A549 (cell line): ENCODE measurements at regions not wholly inside any gene's neighbourhood (a gene's known extent, or its start where the extent isn't known, plus 50 kb on each side); places are given as distances from the start of the nearest gene placed in this dataset.

ENCODE experiments used
- ATAC-seq, 2 experiments: fragments of 200-7000 bp in 1 of 2; fragments of >200 bp in 1 of 2; cut with Nextera tagmentation in 1 of 2; cut with Tn5 transposase in 1 of 2; 3 replicates each; pipeline versions ENCODE4 v1.8.0 to v1.9.1; 2018 to 2020; ENCODE audit warnings: mild to moderate bottlenecking in 1 of 2, moderate library complexity in 1 of 2
- CTCF ChIA-PET: fragments of 300-600 bp; sonication (Branson Sonifier 250); formaldehyde crosslinking; extraction: SDS; loops from one replicate; lab custom pipeline; 2021; ENCODE audit warnings: antibody characterized with exemption, inconsistent platforms; lab: Yijun Ruan, JAX
- POLR2A ChIA-PET: fragments of 350-600 bp; formaldehyde crosslinking; extraction: SDS; loops from one replicate; lab custom pipeline; 2021; ENCODE audit warnings: antibody characterized with exemption, inconsistent platforms; lab: Yijun Ruan, JAX
- DNase-seq, 2 experiments: peaks; one replicate each; pipeline versions ENCODE4 v3.0.0 to v3.0.0-alpha.2; 2011 to 2016; ENCODE audit warnings: low read depth in 1 of 2, low spot score in 1 of 2
- FAIRE-seq: peaks from 2 replicates; lab custom pipeline; 2011; peaks lifted over from hg19 to GRCh38; lab: Jason Lieb, UNC
- H3K27ac ChIP-seq, 2 experiments: fragments of >200 bp; sonication (Bioruptor Twin); formaldehyde crosslinking; 3 replicates each; pipeline ENCODE4 v1.5.1; 2016 to 2017
- H3K4me1 ChIP-seq: fragments of >200 bp; sonication (Bioruptor Twin); formaldehyde crosslinking; 3 replicates; pipeline ENCODE4 v1.6.1; 2016
- H3K4me2 ChIP-seq: fragments of >200 bp; sonication (Bioruptor Twin); formaldehyde crosslinking; 3 replicates; pipeline ENCODE4 v1.6.1; 2016
- H3K4me3 ChIP-seq: fragments of >200 bp; sonication (Bioruptor Twin); formaldehyde crosslinking; 3 replicates; pipeline ENCODE4 v1.5.1; 2016
- H3K9me3 ChIP-seq: fragments of >200 bp; sonication (Bioruptor Twin); formaldehyde crosslinking; 3 replicates; pipeline ENCODE4 v1.6.1; 2016
- BHLHE40 ChIP-seq: IDR thresholded peaks from 2 replicates; pipeline ENCODE4 v1.6.1; 2012; ENCODE audit warnings: low read depth, low read length, inconsistent platforms
- CBX2 ChIP-seq: fragments of 200-600 bp; sonication (generic); IDR thresholded peaks from 2 replicates; pipeline ENCODE4 v1.6.1; 2016; ENCODE audit warnings: low read depth, mild to moderate bottlenecking, borderline replicate concordance
- CHD4 ChIP-seq: fragments of 200-600 bp; sonication (generic); IDR thresholded peaks from 2 replicates; pipeline ENCODE4 v1.6.1; 2016; ENCODE audit warnings: antibody characterized with exemption, mild to moderate bottlenecking, borderline replicate concordance
- E2F6 ChIP-seq: IDR thresholded peaks from 2 replicates; pipeline ENCODE4 v1.6.1; 2012; ENCODE audit warnings: low read depth, borderline replicate concordance
- EHF ChIP-seq: fragments of 250-450 bp; sonication (Bioruptor Pico); IDR thresholded peaks from 2 replicates; pipeline ENCODE4 v1.5.0; 2020; ENCODE audit warnings: mild to moderate bottlenecking
- EHMT2 ChIP-seq: fragments of 200-600 bp; sonication (generic); IDR thresholded peaks from 2 replicates; pipeline ENCODE4 v1.6.1; 2016; ENCODE audit warnings: antibody characterized with exemption, low read depth, mild to moderate bottlenecking, moderate library complexity
- EP300 ChIP-seq, 2 experiments: fragments of >200 bp; sonication (Bioruptor Twin); formaldehyde crosslinking; IDR thresholded peaks; 2 replicates in 1 of 2; 3 replicates in 1 of 2; pipeline ENCODE4 v1.6.1; 2016 to 2017
- FOSB ChIP-seq: fragments of 250-450 bp; sonication (Bioruptor Pico); IDR thresholded peaks from 2 replicates; pipeline ENCODE4 v1.5.0; 2020; ENCODE audit warnings: mild to moderate bottlenecking, moderate library complexity
- FOXS1 ChIP-seq: fragments of 250-450 bp; sonication (Bioruptor Pico); IDR thresholded peaks from 2 replicates; pipeline ENCODE4 v1.5.0; 2020; ENCODE audit warnings: mild to moderate bottlenecking, moderate library complexity
- HEYL ChIP-seq: fragments of 250-450 bp; sonication (Bioruptor Pico); IDR thresholded peaks from 2 replicates; pipeline ENCODE4 v1.8.0; 2021; ENCODE audit warnings: mild to moderate bottlenecking, moderate library complexity
- HMGXB4 ChIP-seq: fragments of 250-450 bp; sonication (Bioruptor Pico); IDR thresholded peaks from 2 replicates; pipeline ENCODE4 v1.5.0; 2021; ENCODE audit warnings: mild to moderate bottlenecking, moderate library complexity, borderline replicate concordance
- JUNB ChIP-seq: fragments of >200 bp; sonication (Bioruptor Twin); formaldehyde crosslinking; IDR thresholded peaks from 2 replicates; pipeline ENCODE4 v1.6.1; 2016
- MAFK ChIP-seq: fragments of 450-650 bp; IDR thresholded peaks from 2 replicates; pipeline ENCODE4 v1.6.1; 2014; ENCODE audit not compliant: partially characterized antibody
- MAZ ChIP-seq: fragments of 150-350 bp; IDR thresholded peaks from 2 replicates; pipeline ENCODE4 v1.6.1; 2014; ENCODE audit warnings: antibody characterized with exemption, low read depth, low read length, borderline replicate concordance
- MYC ChIP-seq: IDR thresholded peaks from 2 replicates; pipeline ENCODE4 v1.6.1; 2012; ENCODE audit warnings: mild to moderate bottlenecking, inconsistent platforms, low read length, improper control_type of control experiment, borderline replicate concordance
- NFE2L2 ChIP-seq: fragments of 150-350 bp; conservative IDR thresholded peaks from 2 replicates; pipeline ENCODE4 v1.6.1; 2014; ENCODE audit warnings: low read length
- NR3C1 ChIP-seq: fragments of >200 bp; sonication (Bioruptor Twin); formaldehyde crosslinking; IDR thresholded peaks from 3 replicates; pipeline ENCODE4 v1.6.1; 2017
- PHF8 ChIP-seq: fragments of 200-600 bp; sonication (generic); IDR thresholded peaks from 2 replicates; pipeline ENCODE4 v1.6.1; 2016; ENCODE audit warnings: low read depth, mild to moderate bottlenecking, antibody characterized with exemption, moderate library complexity, borderline replicate concordance
- POLR2A ChIP-seq: IDR thresholded peaks from 2 replicates; pipeline ENCODE4 v1.6.1; 2012; ENCODE audit warnings: mild to moderate bottlenecking, low read length
- RAD21 ChIP-seq, 2 experiments: fragments of >200 bp in 1 of 2; sonication (Bioruptor Twin) in 1 of 2; formaldehyde crosslinking in 1 of 2; IDR thresholded peaks in 1 of 2; conservative IDR thresholded peaks in 1 of 2; 2 replicates in 1 of 2; 3 replicates in 1 of 2; pipeline ENCODE4 v1.6.1; 2012 to 2018; ENCODE audit warnings: inconsistent platforms in 1 of 2
- RCOR1 ChIP-seq: fragments of 150-350 bp; IDR thresholded peaks from 2 replicates; pipeline ENCODE4 v1.6.1; 2014; ENCODE audit warnings: antibody characterized with exemption, low read length, low read depth
- SMC3 ChIP-seq: fragments of >200 bp; sonication (Bioruptor Twin); formaldehyde crosslinking; IDR thresholded peaks from 3 replicates; pipeline ENCODE4 v1.6.1; 2018; ENCODE audit warnings: inconsistent platforms
- ZNF302 ChIP-seq: fragments of 250-450 bp; sonication (Bioruptor Pico); IDR thresholded peaks from 2 replicates; pipeline ENCODE4 v1.9.0; 2021; ENCODE audit warnings: inconsistent platforms, mild to moderate bottlenecking, moderate library complexity
- ZSCAN20 ChIP-seq: fragments of 250-450 bp; sonication (Bioruptor Pico); IDR thresholded peaks from 2 replicates; pipeline ENCODE4 v1.8.0; 2022; ENCODE audit warnings: mild to moderate bottlenecking, moderate library complexity
- WGBS: methylation state at CpG from one replicate; pipeline ENCODE4 v1.1.6; 2017; ENCODE audit errors: missing lambda C conversion rate; 5-methylcytosine and 5-hydroxymethylcytosine counted together

GRCh38 chr20:53874104-53874503, 196.3 kb downstream of the BCAS1 start:
- POLR2A ChIA-PET = no interaction called here
- FAIRE-seq = no peak
- 94% methylated on average over 7 of the region's 7 CpGs for WGBS

GRCh38 chr20:53873230-53873604, 197.2 kb downstream of the BCAS1 start:
- peaks cover 42% of the 10 kb centered on the region for H3K4me1 ChIP-seq
- POLR2A ChIA-PET = interaction anchor here (1.0 to 1.2 kb wide), 2 partner anchors 135 to 280 kb away, joined by 4 read pairs; partner anchors contain the start of gene ZNF217
- peak overlapping the region; percentile 72 for H3K4me2 ChIP-seq
- WGBS = 88% methylated on average over 2 of the region's 2 CpGs
- H3K9me3 ChIP-seq = no peaks in the 10 kb centered on the region
- H3K27ac ChIP-seq = peak overlapping the region; percentile 82 to 86; a peak in 5 of 6 replicates
- DNase-seq = no peak
- ATAC-seq = no peak
- no peak overlapping the region for H3K4me3 ChIP-seq
- CTCF ChIA-PET = interaction anchor here (1.0 to 1.9 kb wide), 6 partner anchors 8 to 97 kb away, joined by 3 to 10 read pairs (median 4); no protein-coding TSS in a partner anchor
- TF ChIP-seq POLR2A (no peak), HMGXB4 (CRISPR knock-in tag) (no peak), EHF (CRISPR knock-in tag) (no peak), HEYL (CRISPR knock-in tag) (no peak), FOXS1 (CRISPR knock-in tag) (no peak), ZSCAN20 (CRISPR knock-in tag) (no peak), FOSB (CRISPR knock-in tag) (no peak), SMC3 (no peak), MYC (no peak), ZNF302 (no peak), RAD21 (conservative IDR thresholded peaks at IDR 0.05 in 1 of 2, IDR thresholded peaks at IDR 0.05 in 1 of 2) (no peak), PHF8 (no peak)
- no peak for FAIRE-seq

More at GRCh38 chr20:53874104-53874503, 196.3 kb downstream of the BCAS1 start:
- Histone ChIP-seq H3K4me2 (no peak overlapping the region), H3K4me3 (no peak overlapping the region), H3K27ac (peak overlapping the region in 1 of 2 experiments; percentile 86; a peak in 2 of 6 replicates), H3K9me3 (no peaks in the 10 kb centered on the region), H3K4me1 (peaks cover 51% of the 10 kb centered on the region)
- no peak for ATAC-seq
- CTCF ChIA-PET = interaction anchor here (1.0 kb wide), 2 partner anchors 41 to 42 kb away, joined by 4 read pairs; no protein-coding TSS in a partner anchor
- no peak for DNase-seq
- TF ChIP-seq RAD21 (conservative IDR thresholded peaks at IDR 0.05 in 1 of 2, IDR thresholded peaks at IDR 0.05 in 1 of 2) (no peak), CBX2 (no peak), E2F6 (no peak), MAFK (no peak), JUNB (no peak), EP300 (IDR thresholded peaks at IDR 0.05) (no peak), ZNF302 (no peak), RCOR1 (no peak), NR3C1 (no peak), SMC3 (no peak), CHD4 (no peak), FOXS1 (CRISPR knock-in tag) (no peak), EHMT2 (no peak), EHF (CRISPR knock-in tag) (no peak), MAZ (no peak), NFE2L2 (no peak), BHLHE40 (no peak)
